Activated CD4-positive, alpha-beta memory T cell treated with anti-CD3 and anti-CD28 coated beads for 36 hours (primary cell): ENCODE measurements at regions not wholly inside any gene's neighbourhood (a gene's known extent, or its start where the extent isn't known, plus 50 kb on each side); places are given as distances from the start of the nearest gene placed in this dataset.
A peak's percentile ranks its signal among the peaks of the same experiment; 100 is the strongest.

Experiments
- CTCF ChIA-PET: fragments of 350-600 bp; sonication (Branson Sonifier 250); formaldehyde crosslinking; loops from one replicate; lab custom pipeline; 2021; ENCODE audit warnings: antibody characterized with exemption, inconsistent platforms; lab: Charles Lee
- POLR2A ChIA-PET: fragments of 350-600 bp; sonication (Branson Sonifier 250); formaldehyde crosslinking; loops from one replicate; lab custom pipeline; 2021; ENCODE audit warnings: antibody characterized with exemption; lab: Charles Lee
- DNase-seq: peaks from one replicate; pipeline ENCODE4 v3.0.0-alpha.2; 2020
- H3K27ac Mint-ChIP-seq: one replicate; pipeline ENCODE4 v1.8.0; 2021; ENCODE audit warnings: mixed read lengths
- H3K27me3 Mint-ChIP-seq: one replicate; pipeline ENCODE4 v1.8.0; 2021; ENCODE audit warnings: mixed read lengths
- H3K36me3 Mint-ChIP-seq: one replicate; pipeline ENCODE4 v1.8.0; 2021; ENCODE audit warnings: mixed read lengths
- H3K4me1 Mint-ChIP-seq: one replicate; pipeline ENCODE4 v1.8.0; 2021; ENCODE audit warnings: low read depth, mixed read lengths
- H3K4me3 Mint-ChIP-seq: one replicate; pipeline ENCODE4 v1.8.0; 2021; ENCODE audit warnings: mild to moderate bottlenecking, mixed read lengths
- H3K9me3 Mint-ChIP-seq: one replicate; pipeline ENCODE4 v1.8.0; 2021; ENCODE audit warnings: mixed read lengths
- intact Hi-C: fragments of 100-400 bp; cut with micrococcal nuclease; formaldehyde crosslinking; loops from one replicate; pipeline ENCODE4 v1.15.1; 2023

DNA sequence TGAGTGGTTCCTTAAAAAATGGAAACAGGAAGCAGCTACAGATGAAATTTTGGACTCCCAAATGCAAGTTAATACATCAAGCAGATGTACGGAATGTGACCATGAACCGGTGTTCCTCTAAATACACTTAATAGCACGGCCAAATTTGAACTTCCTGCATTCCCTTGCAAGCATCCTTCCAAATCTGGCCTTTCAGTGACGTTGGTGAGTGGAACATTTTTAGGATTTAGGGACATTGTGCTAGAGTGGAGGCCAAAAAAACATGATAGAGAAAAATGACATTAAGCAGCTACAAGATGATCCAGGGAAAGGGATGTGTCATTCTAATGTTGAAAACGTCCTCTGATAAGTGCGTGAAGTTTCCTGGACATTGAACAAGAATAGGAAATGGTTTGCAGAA, 62.1 kb downstream of the CTAGE1 start:
- H3K4me3 Mint-ChIP-seq = no peak overlapping the region
- no peaks in the 10 kb centered on the region for H3K27me3 Mint-ChIP-seq
- H3K27ac Mint-ChIP-seq = no peak overlapping the region
- CTCF ChIA-PET = no interaction called here
- no peaks in the 10 kb centered on the region for H3K36me3 Mint-ChIP-seq
- H3K4me1 Mint-ChIP-seq = no peaks in the 10 kb centered on the region
- intact Hi-C loops = no loop called here
- no peak for DNase-seq
- POLR2A ChIA-PET = no interaction called here
- no peaks in the 10 kb centered on the region for H3K9me3 Mint-ChIP-seq

DNA sequence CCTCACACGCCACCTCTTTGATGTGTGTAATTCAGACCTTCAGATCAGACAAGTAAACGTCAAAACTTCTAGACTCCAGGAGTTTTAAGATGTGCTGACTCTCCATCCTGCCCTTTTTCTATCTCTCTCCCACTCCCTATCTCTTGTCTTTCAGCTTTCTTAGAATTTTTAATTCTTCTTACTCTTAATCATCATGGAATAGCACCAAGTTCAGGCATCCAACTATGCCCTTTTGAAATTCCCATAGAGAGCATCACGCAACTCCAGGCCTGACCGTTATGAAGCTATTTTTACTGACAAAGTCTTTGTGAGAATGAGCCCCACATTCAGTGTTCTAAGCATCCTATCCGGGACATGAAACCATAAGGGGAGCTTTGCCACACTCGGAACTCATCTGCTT, 62.6 kb downstream of the CTAGE1 start:
- Mint-ChIP-seq H3K4me1 (no peaks in the 10 kb centered on the region), H3K9me3 (no peaks in the 10 kb centered on the region), H3K36me3 (no peaks in the 10 kb centered on the region), H3K27ac (no peak overlapping the region), H3K4me3 (no peak overlapping the region), H3K27me3 (peaks cover 2% of the 10 kb centered on the region)
- intact Hi-C loops = no loop called here
- CTCF ChIA-PET = no interaction called here
- POLR2A ChIA-PET = no interaction called here
- DNase-seq = no peak

DNA sequence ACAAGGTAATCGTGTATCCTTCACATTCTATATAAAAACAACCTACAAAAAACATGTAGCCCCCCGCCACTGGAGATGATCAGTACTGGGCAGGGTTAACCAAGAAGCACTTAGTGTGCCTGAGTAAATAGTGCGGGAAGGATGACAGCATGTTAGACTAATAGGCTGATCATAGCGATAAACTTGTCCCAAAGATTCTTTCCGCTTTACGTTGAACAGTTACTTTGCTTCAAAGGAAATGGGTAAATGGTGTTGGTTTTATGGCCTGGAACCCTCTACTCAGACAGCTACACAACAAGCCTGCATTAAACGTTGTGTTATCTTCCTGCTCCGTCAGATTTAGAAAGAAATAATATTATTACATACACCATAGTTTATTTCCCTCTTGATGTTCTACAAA, 67.7 kb downstream of the CTAGE1 start:
- Mint-ChIP-seq H3K4me3 (no peak overlapping the region), H3K9me3 (no peaks in the 10 kb centered on the region), H3K4me1 (peaks cover 20% of the 10 kb centered on the region), H3K27me3 (peaks cover 22% of the 10 kb centered on the region), H3K27ac (no peak overlapping the region), H3K36me3 (no peaks in the 10 kb centered on the region)
- intact Hi-C loops = no loop called here
- no peak for DNase-seq
- ChIA-PET CTCF (interaction anchor here (0.6 kb wide), 1 partner anchor 59 kb away, joined by 3 read pairs; no protein-coding TSS in a partner anchor), POLR2A (no interaction called here)

DNA sequence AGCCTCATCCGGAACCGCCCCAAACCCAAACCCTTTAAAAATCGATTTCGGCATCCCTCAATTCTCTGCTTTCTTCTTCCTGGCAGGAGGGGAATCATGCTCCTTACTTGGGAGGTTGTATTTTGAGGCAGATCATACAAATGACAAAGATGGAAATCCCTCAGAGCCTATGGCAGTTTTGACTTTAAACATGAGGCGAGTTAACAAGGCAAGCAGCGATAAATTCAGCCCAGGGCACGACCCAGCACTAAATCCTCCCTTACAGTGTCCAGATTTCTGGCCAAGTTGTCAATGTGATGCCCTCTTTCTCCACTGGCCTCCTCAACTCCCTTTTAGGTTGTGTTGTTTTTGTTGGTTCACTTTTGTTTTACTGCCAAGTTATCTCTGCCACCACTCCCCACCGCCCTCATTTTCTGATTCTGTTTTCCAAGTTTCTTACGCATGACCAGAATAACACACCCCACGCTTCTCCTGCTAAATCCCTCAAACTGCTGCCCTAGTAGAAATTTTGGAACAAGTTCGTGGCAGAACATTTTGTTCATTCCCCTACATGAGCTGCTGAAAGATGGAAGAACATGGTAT, 68.3 kb downstream of the CTAGE1 start:
- Mint-ChIP-seq H3K27ac (peak overlapping the region; percentile 35), H3K27me3 (peaks cover 22% of the 10 kb centered on the region), H3K36me3 (no peaks in the 10 kb centered on the region), H3K4me3 (peak overlapping the region; percentile 65), H3K4me1 (peaks cover 20% of the 10 kb centered on the region), H3K9me3 (no peaks in the 10 kb centered on the region)
- DNase-seq = no peak
- CTCF ChIA-PET = interaction anchor here (0.6 kb wide), 1 partner anchor 60 kb away, joined by 3 read pairs; no protein-coding TSS in a partner anchor
- intact Hi-C loops = no loop called here
- POLR2A ChIA-PET = no interaction called here

DNA sequence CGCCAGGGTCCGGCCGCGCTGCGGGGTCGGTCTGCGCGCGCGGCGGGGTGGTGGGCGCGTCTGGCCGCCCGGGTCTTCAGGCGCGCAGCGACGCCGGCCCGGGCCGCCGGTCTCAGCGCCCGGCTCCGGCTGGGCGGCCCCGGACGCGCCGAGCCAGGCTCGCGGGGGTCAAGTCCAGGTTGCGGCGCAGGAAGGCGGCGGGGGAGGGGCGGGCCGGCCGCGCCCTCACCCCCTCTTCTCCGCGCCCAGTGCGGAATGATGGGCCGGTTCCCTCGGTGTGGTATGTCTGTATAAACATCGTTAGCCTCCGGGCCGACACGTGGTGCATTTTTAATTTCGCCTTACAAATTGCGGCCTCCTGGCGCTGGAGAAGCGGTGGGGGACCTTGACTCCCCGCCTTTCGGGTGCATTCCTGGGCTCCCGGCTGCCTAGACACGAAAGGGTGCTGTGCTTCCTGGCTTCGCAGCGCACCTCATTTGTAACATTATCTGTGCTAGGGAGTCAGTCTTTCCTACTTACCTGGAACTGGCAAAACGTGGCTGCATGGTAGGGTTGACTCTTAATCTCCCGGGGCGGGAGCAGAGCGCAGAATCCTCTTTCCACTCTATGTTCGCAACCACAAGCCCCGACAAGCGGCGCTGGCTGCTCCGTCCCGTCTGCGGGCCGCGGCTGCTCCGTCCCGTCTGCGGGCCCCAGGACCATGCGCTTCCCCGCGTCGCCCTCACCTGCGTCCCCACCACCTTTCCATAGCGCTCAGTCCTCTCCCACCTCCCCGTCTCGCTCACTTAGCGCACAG, 69.0 kb downstream of the CTAGE1 start:
- intact Hi-C loops = no loop called here
- ChIA-PET CTCF (no interaction called here), POLR2A (no interaction called here)
- DNase-seq = no peak
- no peaks in the 10 kb centered on the region for H3K9me3 Mint-ChIP-seq
- peaks cover 20% of the 10 kb centered on the region for H3K4me1 Mint-ChIP-seq
- H3K27ac Mint-ChIP-seq = peak overlapping the region; percentile 35
- peaks cover 22% of the 10 kb centered on the region for H3K27me3 Mint-ChIP-seq
- peak overlapping the region; percentile 65 for H3K4me3 Mint-ChIP-seq
- H3K36me3 Mint-ChIP-seq = no peaks in the 10 kb centered on the region

DNA sequence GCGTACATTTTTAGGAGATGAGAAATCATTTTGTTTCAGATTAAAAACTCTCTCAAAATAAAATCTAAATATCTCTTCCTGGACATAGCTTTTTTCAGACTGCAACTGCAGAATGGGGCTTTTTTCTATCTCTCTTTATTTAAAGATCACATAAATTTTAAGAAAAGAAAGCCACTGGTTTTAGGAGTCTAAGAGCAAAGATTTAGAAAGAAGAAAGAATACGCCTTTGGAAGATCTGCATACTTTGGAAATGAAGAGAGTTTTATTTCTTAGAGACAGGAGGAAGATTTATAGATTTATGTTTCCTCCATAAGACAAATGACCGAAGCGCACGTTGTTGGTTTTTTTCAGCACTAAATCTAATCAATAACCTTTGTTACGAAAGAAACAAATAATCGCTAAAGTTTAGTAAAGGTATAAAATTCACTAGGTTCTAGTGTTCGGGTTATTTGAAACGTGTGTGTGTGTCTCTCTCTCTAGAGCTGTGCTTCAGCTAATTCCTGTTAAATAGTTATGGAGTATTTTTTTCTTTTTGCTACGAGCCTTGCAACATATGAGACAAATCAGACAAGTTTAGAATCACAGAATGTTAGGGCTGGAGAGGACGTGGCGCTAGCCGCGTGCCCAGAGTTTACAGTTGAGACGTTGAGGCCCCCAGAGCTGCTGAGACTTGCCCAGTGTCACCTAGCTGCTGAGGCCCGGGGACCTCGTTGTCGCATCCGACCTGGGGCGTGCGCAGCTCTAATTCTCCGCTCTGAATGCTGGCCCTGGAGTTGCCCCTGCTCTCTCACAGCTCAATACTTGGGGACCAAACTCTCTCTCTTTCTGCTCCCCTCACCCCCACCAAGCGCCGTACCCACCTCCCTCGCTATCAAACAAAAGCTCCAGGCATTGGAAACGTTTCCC, 69.9 kb downstream of the CTAGE1 start:
- H3K4me1 Mint-ChIP-seq = peaks cover 20% of the 10 kb centered on the region
- ChIA-PET CTCF (no interaction called here), POLR2A (no interaction called here)
- DNase-seq = no peak
- no peaks in the 10 kb centered on the region for H3K36me3 Mint-ChIP-seq
- peak overlapping the region; percentile 63 for H3K4me3 Mint-ChIP-seq
- intact Hi-C loops = no loop called here
- peaks cover 22% of the 10 kb centered on the region for H3K27me3 Mint-ChIP-seq
- H3K27ac Mint-ChIP-seq = peak overlapping the region; percentile 47
- H3K9me3 Mint-ChIP-seq = no peaks in the 10 kb centered on the region

DNA sequence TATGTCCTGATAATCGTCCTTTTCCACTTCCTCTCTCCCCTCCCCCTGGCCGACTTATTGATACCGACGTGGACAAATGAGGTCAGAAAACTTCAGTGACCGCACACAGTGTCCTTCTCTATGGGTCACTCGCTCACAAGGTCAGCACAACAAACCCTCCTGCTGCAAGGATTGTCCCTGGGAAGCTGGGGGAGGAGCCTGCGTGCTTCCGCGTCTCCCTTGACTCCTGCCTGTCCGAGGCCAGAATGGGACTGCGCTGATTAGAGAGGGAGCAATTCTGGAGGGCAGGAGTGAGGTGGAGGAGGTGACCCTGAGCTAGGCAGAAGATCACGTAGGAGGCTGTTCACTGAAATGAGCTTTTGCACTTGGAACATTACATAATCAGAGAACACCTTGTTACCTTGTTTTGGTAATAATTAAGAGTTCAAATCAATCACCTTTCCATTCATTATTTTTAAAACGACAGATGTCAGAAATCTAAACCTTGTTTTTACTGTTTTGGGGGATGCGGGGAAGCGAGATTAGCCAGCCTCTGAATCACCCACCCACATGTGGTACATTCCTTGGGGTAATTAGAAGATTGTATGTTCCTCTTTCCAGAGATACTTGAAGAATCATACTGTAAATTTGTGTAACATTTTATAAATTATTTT, 70.6 kb downstream of the CTAGE1 start:
- Mint-ChIP-seq H3K27ac (peak overlapping the region; percentile 14), H3K9me3 (no peaks in the 10 kb centered on the region), H3K4me3 (no peak overlapping the region), H3K36me3 (no peaks in the 10 kb centered on the region), H3K4me1 (peaks cover 21% of the 10 kb centered on the region), H3K27me3 (peaks cover 22% of the 10 kb centered on the region)
- intact Hi-C loops = no loop called here
- no peak for DNase-seq
- ChIA-PET POLR2A (no interaction called here), CTCF (no interaction called here)

DNA sequence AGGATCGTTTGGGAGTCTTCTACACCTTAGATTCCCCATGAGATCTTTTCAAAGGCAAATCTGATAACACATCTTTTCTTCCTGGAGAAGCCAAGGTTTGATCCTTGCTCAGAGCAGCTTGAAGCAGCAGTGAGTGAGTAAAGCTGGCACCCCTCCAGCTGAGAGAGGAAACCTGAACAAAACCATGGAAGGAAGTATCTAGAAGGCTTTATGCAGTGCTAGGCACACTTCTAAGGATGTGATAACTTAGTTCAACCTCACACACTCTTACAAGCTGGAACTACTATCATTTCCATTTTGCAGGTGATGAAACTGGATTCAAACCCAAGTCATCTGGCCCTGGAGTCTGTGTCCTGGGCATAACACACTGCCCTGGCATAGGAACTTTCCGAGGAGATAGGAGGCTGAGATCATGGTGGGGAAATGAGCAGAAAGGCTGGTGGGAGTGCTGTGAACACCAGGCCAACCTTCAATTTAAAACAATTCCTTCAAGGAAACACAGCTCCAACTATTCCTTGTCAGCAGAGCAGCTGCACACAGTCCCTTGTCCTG, 71.2 kb downstream of the CTAGE1 start:
- H3K9me3 Mint-ChIP-seq = no peaks in the 10 kb centered on the region
- POLR2A ChIA-PET = no interaction called here
- H3K27ac Mint-ChIP-seq = peak overlapping the region; percentile 14
- H3K4me1 Mint-ChIP-seq = peaks cover 24% of the 10 kb centered on the region
- H3K27me3 Mint-ChIP-seq = peaks cover 22% of the 10 kb centered on the region
- DNase-seq = peak; percentile 28
- CTCF ChIA-PET = no interaction called here
- H3K4me3 Mint-ChIP-seq = no peak overlapping the region
- intact Hi-C loops = no loop called here
- no peaks in the 10 kb centered on the region for H3K36me3 Mint-ChIP-seq

DNA sequence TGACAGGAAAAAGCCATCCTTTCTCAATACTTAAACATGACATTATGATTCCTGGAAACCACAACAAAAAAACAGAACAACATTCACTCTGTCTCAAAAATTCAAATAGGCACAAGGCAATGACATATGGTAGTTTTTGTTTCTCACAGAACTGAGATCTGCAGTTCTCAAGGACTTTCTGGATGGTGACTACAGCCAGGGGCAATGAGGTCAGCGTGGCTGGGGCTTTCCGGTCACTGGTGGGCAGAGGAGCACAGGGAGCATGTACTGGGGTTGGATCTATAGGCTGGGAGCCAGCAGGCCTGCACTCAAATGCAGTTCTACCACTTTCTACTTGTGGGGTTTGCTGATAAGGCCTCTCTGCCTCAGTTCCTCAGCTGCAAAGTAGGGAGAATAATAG, 72.0 kb downstream of the CTAGE1 start:
- Mint-ChIP-seq H3K27ac (peak overlapping the region; percentile 10), H3K9me3 (no peaks in the 10 kb centered on the region), H3K36me3 (no peaks in the 10 kb centered on the region), H3K4me1 (peaks cover 27% of the 10 kb centered on the region), H3K4me3 (no peak overlapping the region), H3K27me3 (peaks cover 22% of the 10 kb centered on the region)
- DNase-seq = no peak
- POLR2A ChIA-PET = no interaction called here
- CTCF ChIA-PET = no interaction called here
- intact Hi-C loops = loop anchor here (2.0 kb wide), 1 partner anchor 63 kb away; no protein-coding TSS in a partner anchor

DNA sequence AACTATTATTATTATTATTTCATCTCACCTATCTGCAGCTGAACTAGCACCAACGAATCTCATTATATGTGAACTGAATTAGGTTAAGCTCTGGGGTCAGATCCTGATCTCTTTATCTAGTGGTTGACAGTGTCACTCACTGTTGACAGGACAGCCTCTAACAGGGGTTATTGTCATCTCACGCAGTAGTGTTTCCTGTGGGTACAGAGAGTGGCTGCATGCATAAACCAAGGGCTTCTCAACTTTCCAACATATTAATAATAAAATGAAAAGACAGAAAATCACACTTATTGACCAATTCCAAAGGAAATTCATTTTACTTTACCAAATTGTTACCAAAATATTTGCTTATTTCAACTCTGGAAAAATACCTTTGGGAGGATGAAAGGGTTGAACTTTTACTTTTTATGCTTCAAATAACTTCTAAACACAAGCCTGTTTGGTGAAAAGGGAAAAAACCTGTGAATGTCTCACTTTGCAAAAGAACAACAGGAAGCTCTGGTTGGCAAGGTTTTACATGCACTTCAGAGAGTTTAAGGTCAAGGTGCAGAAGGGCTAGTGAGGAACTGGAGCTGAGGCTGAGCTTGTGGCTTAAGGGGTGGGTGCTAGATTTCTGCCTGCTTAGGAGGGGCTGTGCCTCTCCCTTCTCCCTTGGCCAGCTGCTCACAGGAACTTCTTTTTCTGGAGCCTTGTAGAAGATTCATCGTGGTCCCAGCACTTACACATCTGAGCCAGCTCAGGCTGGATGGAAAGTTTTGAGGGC, 72.6 kb downstream of the CTAGE1 start:
- no peak for DNase-seq
- no peaks in the 10 kb centered on the region for H3K36me3 Mint-ChIP-seq
- peaks cover 21% of the 10 kb centered on the region for H3K27me3 Mint-ChIP-seq
- H3K27ac Mint-ChIP-seq = peak overlapping the region; percentile 10
- H3K4me3 Mint-ChIP-seq = no peak overlapping the region
- H3K9me3 Mint-ChIP-seq = no peaks in the 10 kb centered on the region
- CTCF ChIA-PET = no interaction called here
- intact Hi-C loops = loop anchor here (2.0 kb wide), 1 partner anchor 62 kb away; no protein-coding TSS in a partner anchor
- POLR2A ChIA-PET = no interaction called here
- H3K4me1 Mint-ChIP-seq = peaks cover 27% of the 10 kb centered on the region

DNA sequence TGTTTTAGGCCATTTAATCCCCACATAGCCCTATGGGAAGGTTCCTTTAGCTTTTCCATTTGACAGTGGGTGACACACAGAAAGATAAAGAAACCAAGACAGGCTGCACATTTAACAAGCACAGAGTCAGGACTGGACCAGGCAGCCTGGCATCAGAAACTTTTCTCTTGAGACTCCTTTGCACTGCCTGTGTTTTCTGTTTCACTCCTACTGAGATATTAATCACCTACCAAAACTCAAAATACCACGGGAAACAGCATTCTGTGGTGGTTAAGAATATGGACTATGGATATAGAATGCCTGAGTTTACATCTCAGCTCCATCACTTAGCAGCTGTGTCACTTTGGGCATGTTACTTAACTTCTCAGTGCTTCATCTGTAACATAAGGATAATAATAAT, 73.3 kb downstream of the CTAGE1 start:
- Mint-ChIP-seq H3K4me1 (peaks cover 27% of the 10 kb centered on the region), H3K4me3 (no peak overlapping the region), H3K27me3 (peaks cover 14% of the 10 kb centered on the region), H3K36me3 (no peaks in the 10 kb centered on the region), H3K27ac (no peak overlapping the region), H3K9me3 (no peaks in the 10 kb centered on the region)
- intact Hi-C loops = loop anchor here (2.0 kb wide), 1 partner anchor 62 kb away; no protein-coding TSS in a partner anchor
- ChIA-PET POLR2A (no interaction called here), CTCF (no interaction called here)
- DNase-seq = no peak
